Smooth muscle cell (in vitro differentiated cells): ENCODE measurements at regions not wholly inside any gene's neighbourhood (a gene's known extent, or its start where the extent isn't known, plus 50 kb on each side); places are given as distances from the start of the nearest gene placed in this dataset.

ENCODE experiments used
- DNase-seq: peaks from one replicate; lab custom pipeline; 2025; ENCODE audit not compliant: unreplicated experiment; lab: John Stamatoyannopoulos, UW
- H2AFZ ChIP-seq: fragments of 200-600 bp; sonication (generic); 2 replicates; pipeline ENCODE4 v1.6.0; 2016; ENCODE audit warnings: antibody characterized with exemption, low read depth, mild to moderate bottlenecking
- H3F3A ChIP-seq: fragments of 200-600 bp; sonication (generic); 2 replicates; pipeline ENCODE4 v1.6.0; 2017; ENCODE audit warnings: antibody characterized with exemption, low read depth
- H3K27ac ChIP-seq: fragments of 200-600 bp; sonication (generic); 2 replicates; pipeline ENCODE4 v1.5.1; 2016; ENCODE audit warnings: low read depth, mild to moderate bottlenecking
- H3K27me3 ChIP-seq: fragments of 200-600 bp; sonication (generic); 2 replicates; pipeline ENCODE4 v1.6.1; 2016; ENCODE audit warnings: low read depth, mild to moderate bottlenecking
- H3K36me3 ChIP-seq: fragments of 200-600 bp; sonication (generic); 2 replicates; pipeline ENCODE4 v1.5.1; 2016; ENCODE audit warnings: low read depth
- H3K4me1 ChIP-seq: fragments of 200-600 bp; sonication (generic); 2 replicates; pipeline ENCODE4 v1.5.1; 2016; ENCODE audit warnings: low read depth
- H3K4me2 ChIP-seq: fragments of 200-600 bp; sonication (generic); 2 replicates; pipeline ENCODE4 v1.6.0; 2016; ENCODE audit warnings: mild to moderate bottlenecking
- H3K4me3 ChIP-seq: fragments of 200-600 bp; sonication (generic); 2 replicates; pipeline ENCODE4 v1.5.1; 2016; ENCODE audit warnings: mild to moderate bottlenecking
- H3K79me2 ChIP-seq: fragments of 200-600 bp; sonication (generic); 2 replicates; pipeline ENCODE4 v1.6.0; 2016; ENCODE audit warnings: low read depth, mild to moderate bottlenecking
- H3K9ac ChIP-seq: fragments of 200-600 bp; sonication (generic); 2 replicates; pipeline ENCODE4 v1.6.0; 2016; ENCODE audit warnings: low read depth
- H3K9me3 ChIP-seq: fragments of 200-600 bp; sonication (generic); replicated peaks from 2 replicates; pipeline ENCODE4 v1.5.1; 2016; ENCODE audit warnings: low read depth
- H4K20me1 ChIP-seq: fragments of 200-600 bp; sonication (generic); 2 replicates; pipeline ENCODE4 v1.6.0; 2016; ENCODE audit warnings: low read depth
- WGBS: methylation state at CpG from one replicate; pipeline ENCODE4 v1.1.7; 2016; ENCODE audit warnings: low lambda C conversion rate; 5-methylcytosine and 5-hydroxymethylcytosine counted together
- TF ChIP-seq, protein P1 (sequence below): fragments of 200-600 bp; sonication (generic); IDR thresholded peaks from 2 replicates; pipeline ENCODE4 v1.5.1; 2017; ENCODE audit warnings: borderline replicate concordance, mild to moderate bottlenecking, antibody characterized with exemption; ENCODE audit not compliant: insufficient read depth, poor library complexity, severe bottlenecking

DNA sequence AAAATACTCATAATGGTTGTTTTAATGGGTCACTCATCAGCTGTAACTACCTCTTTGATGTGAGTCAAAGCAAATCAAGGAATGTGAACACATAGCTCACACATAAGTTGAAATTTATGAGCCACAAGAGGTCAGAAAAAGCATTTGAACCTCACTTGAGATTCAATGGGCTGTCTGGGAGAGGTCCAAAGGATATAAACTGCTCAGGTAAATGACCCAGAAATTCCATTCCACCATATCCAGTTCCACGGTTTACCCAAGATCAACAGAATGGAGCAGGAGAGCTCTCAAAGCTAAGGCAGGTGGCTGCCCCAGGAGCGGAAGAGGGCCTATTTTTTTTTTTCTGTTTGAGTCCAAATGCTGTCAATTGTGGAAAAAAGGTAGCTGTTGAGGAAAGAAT is 464.1 kb downstream of the TNS1 start:
- no peak overlapping the region for H3K27ac ChIP-seq
- no peaks in the 10 kb centered on the region for H3K9me3 ChIP-seq
- TF ChIP-seq, protein P1, sequence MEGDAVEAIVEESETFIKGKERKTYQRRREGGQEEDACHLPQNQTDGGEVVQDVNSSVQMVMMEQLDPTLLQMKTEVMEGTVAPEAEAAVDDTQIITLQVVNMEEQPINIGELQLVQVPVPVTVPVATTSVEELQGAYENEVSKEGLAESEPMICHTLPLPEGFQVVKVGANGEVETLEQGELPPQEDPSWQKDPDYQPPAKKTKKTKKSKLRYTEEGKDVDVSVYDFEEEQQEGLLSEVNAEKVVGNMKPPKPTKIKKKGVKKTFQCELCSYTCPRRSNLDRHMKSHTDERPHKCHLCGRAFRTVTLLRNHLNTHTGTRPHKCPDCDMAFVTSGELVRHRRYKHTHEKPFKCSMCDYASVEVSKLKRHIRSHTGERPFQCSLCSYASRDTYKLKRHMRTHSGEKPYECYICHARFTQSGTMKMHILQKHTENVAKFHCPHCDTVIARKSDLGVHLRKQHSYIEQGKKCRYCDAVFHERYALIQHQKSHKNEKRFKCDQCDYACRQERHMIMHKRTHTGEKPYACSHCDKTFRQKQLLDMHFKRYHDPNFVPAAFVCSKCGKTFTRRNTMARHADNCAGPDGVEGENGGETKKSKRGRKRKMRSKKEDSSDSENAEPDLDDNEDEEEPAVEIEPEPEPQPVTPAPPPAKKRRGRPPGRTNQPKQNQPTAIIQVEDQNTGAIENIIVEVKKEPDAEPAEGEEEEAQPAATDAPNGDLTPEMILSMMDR = no peak
- no peak overlapping the region for H2AFZ ChIP-seq
- no peak overlapping the region for H3K4me3 ChIP-seq
- H3K36me3 ChIP-seq = no peaks in the 10 kb centered on the region
- H3K4me1 ChIP-seq = no peaks in the 10 kb centered on the region
- DNase-seq = no peak
- no peak overlapping the region for H3K9ac ChIP-seq
- WGBS = 93% methylated on average over 2 of the region's 2 CpGs
- H4K20me1 ChIP-seq = no peaks in the 10 kb centered on the region
- no peaks in the 10 kb centered on the region for H3K27me3 ChIP-seq
- H3K4me2 ChIP-seq = no peak overlapping the region
- no peaks in the 10 kb centered on the region for H3F3A ChIP-seq
- no peaks in the 10 kb centered on the region for H3K79me2 ChIP-seq

GRCh38 chr2:217535957-217536708 is 466.7 kb downstream of the TNS1 start:
- DNase-seq = no peak
- H4K20me1 ChIP-seq = no peaks in the 10 kb centered on the region
- H3F3A ChIP-seq = no peaks in the 10 kb centered on the region
- TF ChIP-seq, protein P1 = no peak
- no peaks in the 10 kb centered on the region for H3K79me2 ChIP-seq
- H3K9ac ChIP-seq = no peak overlapping the region
- no peaks in the 10 kb centered on the region for H3K9me3 ChIP-seq
- no peaks in the 10 kb centered on the region for H3K27me3 ChIP-seq
- H3K4me3 ChIP-seq = no peak overlapping the region
- no peak overlapping the region for H2AFZ ChIP-seq
- no peaks in the 10 kb centered on the region for H3K4me1 ChIP-seq
- H3K27ac ChIP-seq = no peak overlapping the region
- WGBS = 66% methylated on average over 6 of the region's 6 CpGs
- H3K36me3 ChIP-seq = no peaks in the 10 kb centered on the region
- H3K4me2 ChIP-seq = no peak overlapping the region

- Histone ChIP-seq H3K27ac (no peak overlapping the region), H3K9me3 (no peaks in the 10 kb centered on the region), H4K20me1 (no peaks in the 10 kb centered on the region), H3K27me3 (no peaks in the 10 kb centered on the region), H3K36me3 (no peaks in the 10 kb centered on the region), H3K4me3 (no peak overlapping the region), H3F3A (no peaks in the 10 kb centered on the region), H3K79me2 (no peaks in the 10 kb centered on the region), H3K4me2 (no peak overlapping the region), H2AFZ (no peak overlapping the region), H3K9ac (no peak overlapping the region), H3K4me1 (no peaks in the 10 kb centered on the region)
- DNase-seq = no peak
- WGBS = 84% methylated on average over 2 of the region's 2 CpGs
- TF ChIP-seq, protein P1 = no peak
Observed at GRCh38 chr2:217530392-217531090, 472.3 kb downstream of the TNS1 start.
